GM23248 (cell line): ENCODE measurements at regions not wholly inside any gene's neighbourhood (a gene's known extent, or its start where the extent isn't known, plus 50 kb on each side); places are given as distances from the start of the nearest gene placed in this dataset.

Experiments used
- DNase-seq: peaks from one replicate; pipeline ENCODE4 v3.0.0-alpha.2; 2015
- H2AFZ ChIP-seq: fragments of 200-600 bp; sonication (generic); 2 replicates; pipeline ENCODE4 v1.6.1; 2016; ENCODE audit warnings: antibody characterized with exemption
- H3F3A ChIP-seq: fragments of 200-600 bp; sonication (generic); 2 replicates; pipeline ENCODE4 v1.6.1; 2016; ENCODE audit warnings: mild to moderate bottlenecking, antibody characterized with exemption, mixed run types; ENCODE audit not compliant: insufficient read depth
- H3K27ac ChIP-seq: fragments of 200-600 bp; sonication (generic); 2 replicates; pipeline ENCODE4 v1.5.1; 2016; ENCODE audit warnings: mild to moderate bottlenecking
- H3K27me3 ChIP-seq: fragments of 200-600 bp; sonication (generic); replicated peaks from 2 replicates; pipeline ENCODE4 v1.6.1; 2016; ENCODE audit warnings: mild to moderate bottlenecking; ENCODE audit not compliant: insufficient read depth
- H3K36me3 ChIP-seq: fragments of 200-600 bp; sonication (generic); 2 replicates; pipeline ENCODE4 v1.6.1; 2016; ENCODE audit warnings: low read depth, mild to moderate bottlenecking
- H3K4me1 ChIP-seq: fragments of 200-600 bp; sonication (generic); 2 replicates; pipeline ENCODE4 v1.6.1; 2016; ENCODE audit warnings: mild to moderate bottlenecking; ENCODE audit not compliant: insufficient read depth
- H3K4me2 ChIP-seq: fragments of 200-600 bp; sonication (generic); one replicate; pipeline ENCODE4 v1.6.1; 2016; ENCODE audit warnings: mild to moderate bottlenecking; ENCODE audit not compliant: unreplicated experiment
- H3K4me3 ChIP-seq: fragments of 200-600 bp; sonication (generic); 2 replicates; pipeline ENCODE4 v1.5.1; 2016; ENCODE audit warnings: mild to moderate bottlenecking
- H3K79me2 ChIP-seq: fragments of 200-600 bp; sonication (generic); 2 replicates; pipeline ENCODE4 v1.6.1; 2016; ENCODE audit warnings: mild to moderate bottlenecking; ENCODE audit not compliant: insufficient read depth
- H3K9ac ChIP-seq: fragments of 200-600 bp; sonication (generic); 2 replicates; pipeline ENCODE4 v1.6.1; 2016; ENCODE audit warnings: mild to moderate bottlenecking
- H3K9me2 ChIP-seq: fragments of 200-600 bp; sonication (generic); 2 replicates; pipeline ENCODE4 v1.6.1; 2016; ENCODE audit warnings: mixed run types, mild to moderate bottlenecking, moderate library complexity; ENCODE audit not compliant: insufficient read depth
- H3K9me3 ChIP-seq: fragments of 200-600 bp; sonication (generic); one replicate; pipeline ENCODE4 v1.6.1; 2017; ENCODE audit warnings: low read depth
- H4K20me1 ChIP-seq: fragments of 200-600 bp; sonication (generic); 2 replicates; pipeline ENCODE4 v1.6.0; 2016; ENCODE audit not compliant: insufficient read depth
- EZH2 ChIP-seq: fragments of 200-600 bp; sonication (generic); IDR thresholded peaks from 2 replicates; pipeline ENCODE4 v1.6.1; 2018; ENCODE audit warnings: antibody characterized with exemption, mild to moderate bottlenecking; ENCODE audit not compliant: insufficient read depth, poor library complexity, severe bottlenecking
- EZH2phosphoT487 ChIP-seq: fragments of 200-600 bp; sonication (generic); IDR thresholded peaks from 2 replicates; pipeline ENCODE4 v1.6.1; 2018; ENCODE audit warnings: antibody characterized with exemption, moderate library complexity, mild to moderate bottlenecking, low read depth; ENCODE audit not compliant: insufficient read depth
- WGBS, 2 experiments: methylation state at CpG; one replicate each; pipeline ENCODE4 v1.1.6; 2015 to 2017; ENCODE audit warnings: low lambda C conversion rate in 2 of 2, low coverage in 1 of 2; ENCODE audit errors: missing lambda C conversion rate in 2 of 2; 5-methylcytosine and 5-hydroxymethylcytosine counted together
- in situ Hi-C: fragments of 300-500 bp; cut with MboI; formaldehyde crosslinking; loops from 2 replicates; pipeline ENCODE4 v1.15.0; 2020

- Histone ChIP-seq H3K9ac (no peak overlapping the region), H3K9me2 (no peaks in the 10 kb centered on the region), H2AFZ (no peak overlapping the region), H3K4me2 (peak overlapping the region; percentile 21), H3K4me1 (0 out of 2 replicates have a peak, but pooled peaks cover 6% of the 10 kb centered on the region), H3K36me3 (no peaks in the 10 kb centered on the region), H3K79me2 (no peaks in the 10 kb centered on the region), H3K27me3 (peaks cover 33% of the 10 kb centered on the region), H3K9me3 (no peaks in the 10 kb centered on the region), H3F3A (no peaks in the 10 kb centered on the region), H3K4me3 (peak overlapping the region; percentile 18; the same call in 1 of the 2 replicates), H4K20me1 (no peaks in the 10 kb centered on the region), H3K27ac (no peak overlapping the region)
- 1 to 2% methylated on average over 14 to 17 of the region's 18 CpGs for WGBS, 2 experiments
- TF ChIP-seq EZH2: no peak
- no peak for TF ChIP-seq EZH2phosphoT487
- in situ Hi-C loops: no loop called here
- peak; percentile 82 for DNase-seq
Measured at GRCh38 chr1:25065795-25066238, 135.7 kb upstream of the RUNX3 start.

GRCh38 chr1:25065321-25065721 is 135.2 kb upstream of the RUNX3 start:
- H3K9me2 ChIP-seq: no peaks in the 10 kb centered on the region
- peaks cover 33% of the 10 kb centered on the region for H3K27me3 ChIP-seq
- no peak for TF ChIP-seq EZH2
- no peak for TF ChIP-seq EZH2phosphoT487
- H3K4me1 ChIP-seq: 0 out of 2 replicates have a peak, but pooled peaks cover 6% of the 10 kb centered on the region
- H2AFZ ChIP-seq: no peak overlapping the region
- no peaks in the 10 kb centered on the region for H3K79me2 ChIP-seq
- in situ Hi-C loops: no loop called here
- 40 to 46% methylated on average over 8 of the region's 8 CpGs for WGBS, 2 experiments
- H3K4me2 ChIP-seq: peak overlapping the region; percentile 18
- no peak overlapping the region for H3K27ac ChIP-seq
- no peaks in the 10 kb centered on the region for H4K20me1 ChIP-seq
- H3F3A ChIP-seq: no peaks in the 10 kb centered on the region
- H3K36me3 ChIP-seq: no peaks in the 10 kb centered on the region
- 0 out of 2 replicates have a peak overlapping the region, but pooled peaks have one; percentile 18 for H3K4me3 ChIP-seq
- DNase-seq: no peak
- H3K9me3 ChIP-seq: no peaks in the 10 kb centered on the region
- H3K9ac ChIP-seq: no peak overlapping the region

GRCh38 chr1:25064465-25065240 is 134.6 kb upstream of the RUNX3 start:
- in situ Hi-C loops: no loop called here
- no peaks in the 10 kb centered on the region for H3K9me3 ChIP-seq
- H3K27ac ChIP-seq: no peak overlapping the region
- no peak overlapping the region for H3K4me2 ChIP-seq
- no peaks in the 10 kb centered on the region for H3K9me2 ChIP-seq
- H3K4me1 ChIP-seq: 0 out of 2 replicates have a peak, but pooled peaks cover 6% of the 10 kb centered on the region
- WGBS, 2 experiments: 83 to 84% methylated on average over 7 of the region's 7 CpGs
- no peaks in the 10 kb centered on the region for H3K79me2 ChIP-seq
- H4K20me1 ChIP-seq: no peaks in the 10 kb centered on the region
- no peaks in the 10 kb centered on the region for H3F3A ChIP-seq
- DNase-seq: no peak
- TF ChIP-seq EZH2phosphoT487 (no peak), EZH2 (no peak)
- peaks cover 33% of the 10 kb centered on the region for H3K27me3 ChIP-seq
- H3K36me3 ChIP-seq: no peaks in the 10 kb centered on the region
- no peak overlapping the region for H3K4me3 ChIP-seq
- no peak overlapping the region for H3K9ac ChIP-seq
- H2AFZ ChIP-seq: no peak overlapping the region

- Histone ChIP-seq H3K9me2 (no peaks in the 10 kb centered on the region), H3K4me3 (no peak overlapping the region), H3K4me1 (0 out of 2 replicates have a peak, but pooled peaks cover 6% of the 10 kb centered on the region), H3K4me2 (no peak overlapping the region), H2AFZ (no peak overlapping the region), H3K79me2 (no peaks in the 10 kb centered on the region), H3K9me3 (no peaks in the 10 kb centered on the region), H4K20me1 (no peaks in the 10 kb centered on the region), H3K36me3 (no peaks in the 10 kb centered on the region), H3K27ac (no peak overlapping the region), H3K9ac (no peak overlapping the region), H3F3A (no peaks in the 10 kb centered on the region), H3K27me3 (peaks cover 33% of the 10 kb centered on the region)
- no peak for DNase-seq
- in situ Hi-C loops: no loop called here
- no peak for TF ChIP-seq EZH2phosphoT487
- WGBS, 2 experiments: 84% methylated on average over 10 of the region's 10 CpGs
Measured at GRCh38 chr1:25063591-25064416, 133.7 kb upstream of the RUNX3 start.
